H9 (cell line): ENCODE measurements at regions not wholly inside any gene's neighbourhood (a gene's known extent, or its start where the extent isn't known, plus 50 kb on each side); places are given as distances from the start of the nearest gene placed in this dataset.

Source experiments
- DNase-seq: peaks from one replicate; pipeline ENCODE4 v3.0.0-alpha.2; 2017
- H2AFZ ChIP-seq: one replicate; pipeline ENCODE4 v1.6.1; 2013; ENCODE audit warnings: mild to moderate bottlenecking, low read length, control low read depth, moderate library complexity
- H2AK5ac ChIP-seq: 2 replicates; pipeline ENCODE4 v1.6.1; 2013; ENCODE audit warnings: low read length, control low read depth, mixed read lengths; ENCODE audit not compliant: insufficient read length
- H2BK120ac ChIP-seq: one replicate; pipeline ENCODE4 v1.6.1; 2013; ENCODE audit warnings: low read depth, mild to moderate bottlenecking, low read length, control low read depth, inconsistent platforms; ENCODE audit not compliant: poor library complexity, severe bottlenecking
- H2BK12ac ChIP-seq: 2 replicates; pipeline ENCODE4 v1.6.1; 2013; ENCODE audit warnings: low read length, control low read depth, mixed read lengths, low read depth; ENCODE audit not compliant: insufficient read length
- H2BK15ac ChIP-seq: 2 replicates; pipeline ENCODE4 v1.6.1; 2013; ENCODE audit warnings: low read depth, low read length, control low read depth
- H2BK20ac ChIP-seq: one replicate; pipeline ENCODE4 v1.6.1; 2013; ENCODE audit warnings: low read depth, mild to moderate bottlenecking, low read length, control low read depth, inconsistent platforms; ENCODE audit not compliant: poor library complexity, severe bottlenecking
- H2BK5ac ChIP-seq: 2 replicates; pipeline ENCODE4 v1.6.1; 2013; ENCODE audit warnings: low read length, control low read depth, mixed read lengths; ENCODE audit not compliant: insufficient read length
- H3K14ac ChIP-seq: 2 replicates; pipeline ENCODE4 v1.6.1; 2013; ENCODE audit warnings: low read length, control low read depth; ENCODE audit not compliant: insufficient read depth
- H3K18ac ChIP-seq: 2 replicates; pipeline ENCODE4 v1.6.1; 2013; ENCODE audit warnings: low read depth, mild to moderate bottlenecking, mixed read lengths, low read length, control low read depth; ENCODE audit not compliant: insufficient read length
- H3K23ac ChIP-seq: 2 replicates; pipeline ENCODE4 v1.6.1; 2013; ENCODE audit warnings: low read length, control low read depth, mixed read lengths, low read depth; ENCODE audit not compliant: insufficient read length
- H3K23me2 ChIP-seq: 2 replicates; pipeline ENCODE4 v1.6.1; 2013; ENCODE audit warnings: low read depth, mild to moderate bottlenecking, mixed read lengths, low read length, control low read depth; ENCODE audit not compliant: insufficient read length, poor library complexity, severe bottlenecking
- H3K27ac ChIP-seq: 2 replicates; pipeline ENCODE4 v1.5.1; 2013; ENCODE audit warnings: low read length, control low read depth, mixed read lengths, low read depth; ENCODE audit not compliant: insufficient read length
- H3K27me3 ChIP-seq: 2 replicates; pipeline ENCODE4 v1.6.1; 2013; ENCODE audit warnings: low read length, control low read depth, inconsistent platforms; ENCODE audit not compliant: insufficient read depth
- H3K4ac ChIP-seq: 2 replicates; pipeline ENCODE4 v1.6.1; 2013; ENCODE audit warnings: low read depth, mild to moderate bottlenecking, control low read depth, inconsistent platforms, low read length, moderate library complexity
- H3K4me1 ChIP-seq: 2 replicates; pipeline ENCODE4 v1.6.1; 2013; ENCODE audit warnings: low read length, control low read depth, inconsistent platforms; ENCODE audit not compliant: insufficient read depth
- H3K4me2 ChIP-seq: 2 replicates; pipeline ENCODE4 v1.6.1; 2013; ENCODE audit warnings: low read length, control low read depth, mixed read lengths; ENCODE audit not compliant: insufficient read length, insufficient read depth
- H3K56ac ChIP-seq: 2 replicates; pipeline ENCODE4 v1.6.1; 2013; ENCODE audit warnings: low read depth, mild to moderate bottlenecking, mixed read lengths, low read length, control low read depth; ENCODE audit not compliant: insufficient read length
- H3K79me1 ChIP-seq: 2 replicates; pipeline ENCODE4 v1.6.1; 2013; ENCODE audit warnings: low read depth, mild to moderate bottlenecking, moderate library complexity, low read length, control low read depth, inconsistent platforms; ENCODE audit not compliant: insufficient read depth, poor library complexity, severe bottlenecking
- H3K79me2 ChIP-seq: 2 replicates; pipeline ENCODE4 v1.6.1; 2013; ENCODE audit warnings: low read length, control low read depth, inconsistent platforms; ENCODE audit not compliant: insufficient read depth
- H3K9ac ChIP-seq: 2 replicates; pipeline ENCODE4 v1.6.1; 2013; ENCODE audit warnings: low read length, control low read depth, mixed read lengths; ENCODE audit not compliant: insufficient read length; ENCODE audit errors: extremely low read depth
- H3K9me3 ChIP-seq: one replicate; pipeline ENCODE4 v1.6.1; 2013; ENCODE audit warnings: low read depth, low read length, inconsistent platforms; ENCODE audit not compliant: control insufficient read depth
- H3T11ph ChIP-seq: one replicate; pipeline ENCODE4 v1.6.1; 2013; ENCODE audit warnings: mild to moderate bottlenecking, low read length, control low read depth, inconsistent platforms
- H4K20me1 ChIP-seq: one replicate; pipeline ENCODE4 v1.6.1; 2013; ENCODE audit not compliant: control insufficient read depth, insufficient read length, insufficient read depth
- H4K5ac ChIP-seq: 2 replicates; pipeline ENCODE4 v1.6.1; 2013; ENCODE audit warnings: low read depth, mild to moderate bottlenecking, mixed read lengths, low read length, control low read depth; ENCODE audit not compliant: insufficient read length
- H4K8ac ChIP-seq: replicated peaks from 2 replicates; pipeline ENCODE4 v1.6.1; 2013; ENCODE audit warnings: low read length, control low read depth, mixed read lengths, low read depth; ENCODE audit not compliant: insufficient read length
- H4K91ac ChIP-seq: 2 replicates; pipeline ENCODE4 v1.6.1; 2013; ENCODE audit warnings: low read depth, mild to moderate bottlenecking, moderate library complexity, mixed read lengths, low read length, control low read depth; ENCODE audit not compliant: insufficient read length
- H3K27ac Mint-ChIP-seq, 3 experiments: 2 replicates in 2 of 3; 3 replicates in 1 of 3; pipeline ENCODE4 v1.8.0; 2020 to 2021; ENCODE audit warnings: mixed read lengths in 3 of 3, mild to moderate bottlenecking in 1 of 3, moderate library complexity in 1 of 3
- H3K27me3 Mint-ChIP-seq: 2 replicates; pipeline ENCODE4 v1.8.0; 2021; ENCODE audit warnings: low read depth, mild to moderate bottlenecking, moderate library complexity, mixed read lengths
- H3K36me3 Mint-ChIP-seq, 3 experiments: 2 replicates in 2 of 3; 3 replicates in 1 of 3; pipeline ENCODE4 v1.8.0; 2020 to 2021; ENCODE audit warnings: low read depth in 3 of 3, mixed read lengths in 3 of 3; ENCODE audit not compliant: insufficient read depth in 1 of 3
- H3K4me1 Mint-ChIP-seq, 2 experiments: 2 replicates each; pipeline ENCODE4 v1.8.0; 2020; ENCODE audit warnings: mixed read lengths in 2 of 2
- H3K4me3 Mint-ChIP-seq, 2 experiments: 2 replicates in 1 of 2; 3 replicates in 1 of 2; pipeline ENCODE4 v1.8.0; 2020 to 2021; ENCODE audit warnings: mild to moderate bottlenecking in 2 of 2, mixed read lengths in 2 of 2, moderate library complexity in 1 of 2
- H3K9me3 Mint-ChIP-seq, 2 experiments: 2 replicates in 1 of 2; 3 replicates in 1 of 2; pipeline ENCODE4 v1.8.0; 2020; ENCODE audit warnings: mild to moderate bottlenecking in 2 of 2, mixed read lengths in 2 of 2, moderate library complexity in 1 of 2
- WGBS: extraction: QIAGEN DNeasy Blood & Tissue Kit; methylation state at CpG from one replicate; pipeline ENCODE4 v1.1.7; 2013; ENCODE audit warnings: missing lambda C conversion rate, low lambda C conversion rate, mixed read lengths; ENCODE audit not compliant: insufficient read length; ENCODE audit errors: extremely low coverage; 5-methylcytosine and 5-hydroxymethylcytosine counted together
- TF ChIP-seq, protein P1 (sequence below): fragments of 200-600 bp; sonication (generic); conservative IDR thresholded peaks from 3 replicates; pipeline ENCODE4 v1.8.0; 2021; ENCODE audit warnings: antibody characterized with exemption, mild to moderate bottlenecking

DNA sequence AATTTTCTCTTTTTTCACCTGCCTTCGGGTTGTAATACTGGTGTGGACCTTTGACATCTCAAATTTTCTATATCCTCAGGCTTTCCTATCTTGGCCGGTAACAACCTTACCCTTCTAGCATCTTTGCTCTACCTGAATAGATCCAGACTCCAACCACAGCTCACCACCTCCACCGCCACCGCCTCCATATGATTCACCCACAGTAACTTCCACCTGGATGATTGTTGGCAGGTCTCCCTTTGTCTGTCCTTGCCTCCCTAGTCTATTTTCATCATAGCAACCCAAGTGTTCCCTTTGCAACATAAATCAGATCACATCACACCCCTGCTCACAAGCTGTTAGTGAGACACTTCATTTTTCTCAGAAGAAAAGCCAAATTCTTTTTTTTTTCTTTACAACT, 525.8 kb upstream of the POU3F2 start:
- H3K4me2 ChIP-seq, result no peak overlapping the region
- H2BK15ac ChIP-seq, result no peak overlapping the region
- H3K79me1 ChIP-seq, result no peaks in the 10 kb centered on the region
- H3K14ac ChIP-seq, result no peak overlapping the region
- no peak overlapping the region for H4K5ac ChIP-seq
- no peaks in the 10 kb centered on the region for H4K20me1 ChIP-seq
- H3T11ph ChIP-seq, result no peak overlapping the region
- H3K27me3 ChIP-seq, result no peaks in the 10 kb centered on the region
- no CpG with 5 or more reads among the region's 4 CpGs for WGBS
- no peak overlapping the region for H3K9ac ChIP-seq
- no peak overlapping the region for H2BK5ac ChIP-seq
- TF ChIP-seq, protein P1, sequence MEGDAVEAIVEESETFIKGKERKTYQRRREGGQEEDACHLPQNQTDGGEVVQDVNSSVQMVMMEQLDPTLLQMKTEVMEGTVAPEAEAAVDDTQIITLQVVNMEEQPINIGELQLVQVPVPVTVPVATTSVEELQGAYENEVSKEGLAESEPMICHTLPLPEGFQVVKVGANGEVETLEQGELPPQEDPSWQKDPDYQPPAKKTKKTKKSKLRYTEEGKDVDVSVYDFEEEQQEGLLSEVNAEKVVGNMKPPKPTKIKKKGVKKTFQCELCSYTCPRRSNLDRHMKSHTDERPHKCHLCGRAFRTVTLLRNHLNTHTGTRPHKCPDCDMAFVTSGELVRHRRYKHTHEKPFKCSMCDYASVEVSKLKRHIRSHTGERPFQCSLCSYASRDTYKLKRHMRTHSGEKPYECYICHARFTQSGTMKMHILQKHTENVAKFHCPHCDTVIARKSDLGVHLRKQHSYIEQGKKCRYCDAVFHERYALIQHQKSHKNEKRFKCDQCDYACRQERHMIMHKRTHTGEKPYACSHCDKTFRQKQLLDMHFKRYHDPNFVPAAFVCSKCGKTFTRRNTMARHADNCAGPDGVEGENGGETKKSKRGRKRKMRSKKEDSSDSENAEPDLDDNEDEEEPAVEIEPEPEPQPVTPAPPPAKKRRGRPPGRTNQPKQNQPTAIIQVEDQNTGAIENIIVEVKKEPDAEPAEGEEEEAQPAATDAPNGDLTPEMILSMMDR, result no peak
- H4K91ac ChIP-seq, result no peak overlapping the region
- Mint-ChIP-seq H3K9me3 (peaks cover 0 to 2% of the 10 kb centered on the region in 2 experiments; a peak in 2 of 5 replicates), H3K4me3 (no peak overlapping the region), H3K27me3 (no peaks in the 10 kb centered on the region), H3K27ac (peak overlapping the region in 1 of 3 experiments; percentile 1; a peak in 2 of 7 replicates), H3K36me3 (no peaks in the 10 kb centered on the region), H3K4me1 (peaks cover 3 to 4% of the 10 kb centered on the region in 2 experiments; a peak in 2 of 4 replicates)
- H2BK12ac ChIP-seq, result no peak overlapping the region
- H4K8ac ChIP-seq, result no peak overlapping the region
- no peak overlapping the region for H3K27ac ChIP-seq
- no peaks in the 10 kb centered on the region for H3K79me2 ChIP-seq
- DNase-seq, result no peak
- H3K9me3 ChIP-seq, result no peaks in the 10 kb centered on the region
- H3K23ac ChIP-seq, result no peak overlapping the region
- no peak overlapping the region for H2BK20ac ChIP-seq
- no peak overlapping the region for H3K4ac ChIP-seq
- H3K23me2 ChIP-seq, result no peaks in the 10 kb centered on the region
- H3K18ac ChIP-seq, result no peak overlapping the region
- no peaks in the 10 kb centered on the region for H3K4me1 ChIP-seq
- no peak overlapping the region for H2AK5ac ChIP-seq
- no peak overlapping the region for H2BK120ac ChIP-seq
- H3K56ac ChIP-seq, result no peak overlapping the region
- H2AFZ ChIP-seq, result no peak overlapping the region
